ENCODE measurements at regions not wholly inside any gene's neighbourhood (a gene's known extent, or its start where the extent isn't known, plus 50 kb on each side); places are given as distances from the start of the nearest gene placed in this dataset.

GRCh38 chr6:159620947-159621346 lies 72.1 kb downstream of the SOD2 start:
- no peak overlapping the region for H2AK5ac ChIP-seq (ENCODE audit: insufficient read length, low read length)
- H3K79me2 ChIP-seq (ENCODE audit: insufficient read depth, low read length), result no peaks in the 10 kb centered on the region
- no peak overlapping the region for H2AFZ ChIP-seq (ENCODE audit: low read length)
- H3K27me3 Mint-ChIP-seq (ENCODE audit: low read depth), result peaks cover 4% of the 10 kb centered on the region
- no peak overlapping the region for H3K4ac ChIP-seq (ENCODE audit: low read depth, low read length)
- peaks cover 7 to 13% (median 9%) of the 10 kb centered on the region in 3 experiments; a peak in 6 of 7 replicates for H3K36me3 Mint-ChIP-seq (ENCODE audit: insufficient read depth in 1 of 3, low read depth in 3 of 3)
- no peak overlapping the region for H3K56ac ChIP-seq (ENCODE audit: insufficient read length, low read depth, low read length)
- no peaks in the 10 kb centered on the region for H4K20me1 ChIP-seq (ENCODE audit: control insufficient read depth, insufficient read depth, insufficient read length)
- no peaks in the 10 kb centered on the region for H3K27me3 ChIP-seq (ENCODE audit: insufficient read depth, low read length)
- no peak overlapping the region for H3K23ac ChIP-seq (ENCODE audit: insufficient read length, low read depth, low read length)
- H2BK20ac ChIP-seq (ENCODE audit: low read depth, low read length, poor library complexity, severe bottlenecking), result no peak overlapping the region
- 100% methylated on average over 1 of the region's 1 CpG for whole genome bisulfite sequencing (ENCODE audit: extremely low coverage, insufficient read length, low lambda C conversion rate)
- H3K79me1 ChIP-seq (ENCODE audit: insufficient read depth, low read depth, low read length, poor library complexity, severe bottlenecking), result no peaks in the 10 kb centered on the region
- peaks cover 6% of the 10 kb centered on the region for H3K9me3 ChIP-seq (ENCODE audit: control insufficient read depth, low read depth, low read length)
- no peak overlapping the region for H4K91ac ChIP-seq (ENCODE audit: insufficient read length, low read depth, low read length)
- no peaks in the 10 kb centered on the region for H3K4me1 Mint-ChIP-seq
- no peak overlapping the region for H2BK15ac ChIP-seq (ENCODE audit: low read depth, low read length)
- no peak overlapping the region for H4K8ac ChIP-seq (replicated peaks; ENCODE audit: insufficient read length, low read depth, low read length)
- no peak overlapping the region for H2BK120ac ChIP-seq (ENCODE audit: low read depth, low read length, poor library complexity, severe bottlenecking)
- H4K5ac ChIP-seq (ENCODE audit: insufficient read length, low read depth, low read length), result no peak overlapping the region
- H3K9ac ChIP-seq (ENCODE audit: extremely low read depth, insufficient read length, low read length), result no peak overlapping the region
- no peak for TF ChIP-seq CTCF (conservative IDR thresholded peaks at IDR 0.05)
- H3K4me2 ChIP-seq (ENCODE audit: insufficient read depth, insufficient read length, low read length), result no peak overlapping the region
- H3K18ac ChIP-seq (ENCODE audit: insufficient read length, low read depth, low read length), result no peak overlapping the region
- no peak overlapping the region for H3K27ac Mint-ChIP-seq
- no peaks in the 10 kb centered on the region for H3K4me1 ChIP-seq (ENCODE audit: insufficient read depth, low read length)
- DNase-seq, result no peak
- no peak overlapping the region for H3K14ac ChIP-seq (ENCODE audit: insufficient read depth, low read length)
- H3K9me3 Mint-ChIP-seq, result peaks cover 19 to 28% of the 10 kb centered on the region in 2 experiments
- H3K23me2 ChIP-seq (ENCODE audit: insufficient read length, low read depth, low read length, poor library complexity, severe bottlenecking), result no peaks in the 10 kb centered on the region
- no peak overlapping the region for H3T11ph ChIP-seq (ENCODE audit: low read length)
- no peak overlapping the region for H2BK12ac ChIP-seq (ENCODE audit: insufficient read length, low read depth, low read length)
- no peak overlapping the region for H3K27ac ChIP-seq (ENCODE audit: insufficient read length, low read depth, low read length)
- H2BK5ac ChIP-seq (ENCODE audit: insufficient read length, low read length), result no peak overlapping the region
- no peak overlapping the region for H3K4me3 Mint-ChIP-seq

All from H9 (cell line).